T-helper 2 cell (primary cell): ENCODE measurements at regions not wholly inside any gene's neighbourhood (a gene's known extent, or its start where the extent isn't known, plus 50 kb on each side); places are given as distances from the start of the nearest gene placed in this dataset.

ENCODE experiments used
- DNase-seq, 5 experiments: peaks; one replicate each; pipeline versions ENCODE4 v3.0.0 to v3.0.0-alpha.2; 2012 to 2022

GRCh38 chr5:162325143-162325727, 257.7 kb downstream of the GABRG2 start:
- DNase-seq = no peak

DNA sequence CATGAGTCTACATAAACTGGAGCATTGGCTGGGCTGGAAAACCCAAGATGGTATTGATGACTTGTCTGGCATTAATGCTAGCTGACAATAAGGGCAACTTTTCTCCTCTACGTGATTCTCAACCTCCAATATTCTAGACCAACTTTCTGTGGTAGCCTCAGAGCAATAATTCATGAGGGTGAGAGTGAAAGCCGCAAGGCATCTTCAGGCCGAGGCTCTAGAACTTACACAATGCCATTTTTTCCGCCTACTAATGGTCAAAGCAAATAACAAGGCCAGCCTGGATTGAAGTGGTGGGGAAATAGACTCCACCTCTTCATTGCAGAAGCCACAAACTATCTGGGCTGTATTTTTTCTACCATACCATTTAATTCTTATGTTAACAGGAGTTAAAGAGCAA, 267.4 kb downstream of the GABRG2 start:
- DNase-seq = no peak

GRCh38 chr5:162360373-162360931, 292.9 kb downstream of the GABRG2 start:
- no peak for DNase-seq

GRCh38 chr5:162372256-162372655, 304.7 kb downstream of the GABRG2 start:
- DNase-seq = no peak

- no peak for DNase-seq
Measured at GRCh38 chr5:162377895-162378294, 310.3 kb downstream of the GABRG2 start.

GRCh38 chr5:162382839-162383238, 315.3 kb downstream of the GABRG2 start:
- no peak for DNase-seq

GRCh38 chr5:162384225-162384624, 316.7 kb downstream of the GABRG2 start:
- DNase-seq = no peak

DNA sequence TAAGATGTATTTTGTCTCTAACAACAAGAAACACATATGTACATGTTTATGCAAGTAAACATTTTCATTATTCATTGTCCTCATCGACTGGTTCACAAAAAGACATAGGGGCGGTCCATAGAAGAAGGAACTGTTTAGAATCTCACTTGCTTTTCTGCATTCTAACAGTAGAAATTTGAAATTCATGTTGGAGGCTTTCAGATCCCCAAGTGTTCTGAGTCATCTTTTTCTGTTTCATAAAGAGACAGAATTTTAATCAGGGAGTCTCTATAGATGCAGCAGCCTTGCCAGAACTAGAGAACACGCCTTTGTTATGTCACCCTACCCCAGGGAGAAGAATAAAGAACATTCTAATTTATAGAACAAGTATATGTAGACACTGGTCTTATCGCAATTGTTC, 324.3 kb downstream of the GABRG2 start:
- DNase-seq = no peak

DNA sequence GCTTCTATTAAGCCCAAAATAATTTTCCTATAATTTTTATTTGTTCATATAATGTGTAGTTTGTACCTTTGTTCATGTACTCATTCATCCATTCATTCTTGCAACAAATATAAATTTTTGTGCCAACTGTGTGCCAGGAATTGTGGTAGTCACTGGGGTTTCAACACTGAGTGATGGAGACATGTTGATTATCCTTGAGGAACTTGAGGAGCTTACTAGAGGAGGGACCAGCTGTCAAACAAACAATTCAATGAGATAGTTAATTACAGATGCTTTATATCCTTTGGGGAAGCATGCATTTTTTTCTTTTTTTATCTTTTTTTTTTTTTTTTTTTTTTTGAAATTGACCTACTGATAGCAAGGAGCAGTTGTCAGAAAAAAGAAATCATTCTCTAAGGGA, 324.8 kb downstream of the GABRG2 start:
- no peak for DNase-seq

GRCh38 chr5:162393534-162393933, 326.0 kb downstream of the GABRG2 start:
- DNase-seq = no peak

DNA sequence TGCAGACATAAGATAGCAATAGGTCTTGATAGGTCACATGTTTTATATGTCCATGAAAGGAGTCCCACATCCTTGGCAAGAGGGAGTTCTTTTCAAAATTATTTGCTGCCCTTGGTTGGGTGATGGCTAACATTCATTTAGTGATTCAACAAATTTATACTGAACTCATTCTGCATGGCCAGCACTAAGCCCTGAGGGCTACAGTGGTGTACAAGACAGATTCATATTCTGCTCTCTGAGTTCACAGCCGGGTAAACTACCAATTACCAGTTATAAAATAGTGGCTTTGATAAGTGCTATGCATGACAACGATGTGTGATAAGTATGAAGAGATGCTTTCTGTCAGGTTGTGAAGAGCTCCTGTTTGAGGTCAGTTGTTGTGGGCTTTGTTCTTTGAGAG, 340.0 kb downstream of the GABRG2 start:
- no peak for DNase-seq

GRCh38 chr5:162410365-162410764, 342.8 kb downstream of the GABRG2 start:
- no peak for DNase-seq

- no peak for DNase-seq
Measured at GRCh38 chr5:162429142-162429541, 361.6 kb downstream of the GABRG2 start.

GRCh38 chr5:162434281-162434680, 366.7 kb downstream of the GABRG2 start:
- DNase-seq = no peak

DNA sequence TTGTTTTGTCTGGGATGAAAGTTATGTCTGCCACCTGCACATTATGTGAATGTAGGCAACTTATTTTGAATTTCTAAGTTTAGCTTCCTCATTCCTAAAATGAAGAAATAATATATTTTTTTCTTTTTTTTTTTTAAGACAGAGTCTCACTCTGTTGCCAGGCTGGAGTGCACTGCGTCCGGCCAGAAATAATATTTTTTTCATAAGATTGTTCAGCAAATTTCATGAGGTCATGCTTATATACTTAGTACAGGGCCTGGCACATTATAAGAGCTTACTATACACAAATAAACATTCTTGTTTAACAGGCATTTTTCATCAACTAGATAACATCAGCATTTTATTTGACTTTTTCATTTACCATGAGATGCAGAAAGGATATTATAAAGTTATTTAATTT, 368.5 kb downstream of the GABRG2 start:
- DNase-seq = no peak

DNA sequence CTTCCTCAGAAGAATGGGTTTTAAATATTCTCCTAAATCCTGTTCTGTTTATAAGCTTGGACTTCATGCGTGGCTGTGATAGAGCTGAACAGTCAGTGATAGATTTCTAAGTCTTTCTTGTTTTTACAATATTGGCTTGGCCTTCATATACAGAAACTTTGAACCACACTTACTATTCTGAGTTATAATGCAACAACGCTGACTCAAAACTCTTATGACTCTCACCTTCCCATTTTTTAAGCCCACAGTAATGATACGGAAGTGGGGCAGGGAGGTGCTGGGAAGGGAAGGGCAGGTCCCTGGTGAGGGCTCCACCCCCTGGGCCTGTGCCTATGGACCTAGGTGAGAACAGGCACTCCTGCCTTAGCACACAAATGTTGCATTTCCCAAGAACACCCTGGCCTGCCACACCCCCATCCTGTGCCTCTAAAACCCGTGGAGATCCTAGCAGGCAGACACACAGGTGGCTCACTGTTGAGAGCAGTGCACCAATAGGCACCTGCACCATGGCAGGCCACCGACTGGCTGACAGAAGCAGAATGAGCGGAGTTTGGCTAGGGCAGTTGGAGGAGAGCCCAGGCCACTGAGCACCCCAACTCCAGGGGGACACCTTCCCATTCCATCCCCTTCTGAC, 376.7 kb downstream of the GABRG2 start:
- no peak for DNase-seq

GRCh38 chr5:162456086-162456485, 388.5 kb downstream of the GABRG2 start:
- DNase-seq = no peak

DNA sequence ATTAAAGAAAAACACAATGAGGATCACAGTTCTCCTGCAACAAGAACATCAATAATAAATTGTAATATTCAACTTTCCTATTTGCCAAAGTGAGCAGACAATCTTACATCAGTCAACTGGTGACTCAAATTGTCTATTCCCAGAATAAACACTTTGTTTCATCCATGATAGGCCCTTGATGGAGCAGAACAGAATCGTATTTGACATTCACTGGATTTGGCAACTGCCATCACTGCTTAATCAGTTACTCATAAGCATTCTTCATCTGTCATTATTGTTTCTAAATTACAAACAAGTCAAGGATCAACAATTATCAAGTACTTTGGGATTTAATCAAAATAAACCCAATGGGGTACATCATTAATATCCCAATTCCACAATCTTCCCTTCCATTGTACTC, 398.4 kb downstream of the GABRG2 start:
- no peak for DNase-seq

- DNase-seq = no peak
Measured at GRCh38 chr5:162473041-162473714, 405.6 kb downstream of the GABRG2 start.

GRCh38 chr5:162474239-162474638, 406.7 kb downstream of the GABRG2 start:
- no peak for DNase-seq

DNA sequence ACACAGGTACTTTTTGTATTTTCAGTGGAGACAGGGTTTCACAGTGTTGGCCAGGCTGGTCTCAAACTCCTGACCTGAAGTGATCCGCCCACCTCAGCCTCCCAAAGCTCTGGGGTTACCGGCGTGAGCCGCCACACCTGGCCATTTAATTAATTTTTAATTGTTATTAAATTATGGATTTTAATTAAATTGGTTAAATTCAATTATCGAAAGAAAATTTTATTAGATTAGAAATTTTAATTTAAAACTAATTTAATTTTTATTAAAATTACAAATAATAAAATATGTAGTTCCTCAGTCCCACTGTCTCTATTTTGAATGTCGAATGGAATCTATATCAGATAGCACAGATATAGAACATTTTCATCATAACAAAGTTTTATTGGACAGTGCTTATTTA, 416.5 kb downstream of the GABRG2 start:
- no peak for DNase-seq

GRCh38 chr5:162484986-162485385, 417.4 kb downstream of the GABRG2 start:
- no peak for DNase-seq

DNA sequence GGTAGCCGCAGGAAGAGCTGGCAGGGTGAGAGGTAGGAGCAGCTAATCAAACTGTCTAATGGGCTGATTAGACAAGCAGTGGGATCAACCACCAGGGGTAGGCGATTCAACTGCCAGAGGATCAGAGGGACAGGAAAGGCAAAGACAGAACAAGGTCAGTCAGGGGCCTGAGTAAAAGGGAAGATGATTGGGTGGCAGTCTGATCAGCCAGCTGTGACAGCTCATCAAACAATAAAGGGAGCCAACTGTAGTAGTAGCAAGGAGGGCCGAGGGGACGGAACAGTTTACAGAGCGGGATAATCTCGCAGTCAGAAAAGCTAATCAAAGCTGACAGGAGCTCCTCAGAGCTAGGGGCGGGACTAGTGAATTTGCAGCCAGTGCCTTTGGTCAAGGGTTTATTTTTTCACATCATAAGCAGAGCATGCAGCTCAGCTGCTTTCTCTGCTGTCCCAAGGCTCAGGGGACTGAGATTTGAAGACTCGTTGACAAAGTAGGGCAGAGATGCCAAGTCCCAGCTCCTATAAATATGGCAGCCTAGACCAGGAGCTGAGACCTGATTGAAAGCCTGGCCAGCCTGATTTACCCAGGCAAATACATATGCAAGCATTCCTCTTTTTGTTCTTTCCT, 418.2 kb downstream of the GABRG2 start:
- no peak for DNase-seq
